HepG2 (cell line): ENCODE measurements at regions not wholly inside any gene's neighbourhood (a gene's known extent, or its start where the extent isn't known, plus 50 kb on each side); places are given as distances from the start of the nearest gene placed in this dataset.

Source experiments
- ATF1 ChIP-seq: IDR thresholded peaks from 2 replicates; pipeline ENCODE4 v1.6.1; 2016; ENCODE audit warnings: mild to moderate bottlenecking, control low read depth
- FOXK2 ChIP-seq: fragments of 450-650 bp; IDR thresholded peaks from 2 replicates; pipeline ENCODE4 v1.6.1; 2016
- GATAD2A ChIP-seq: IDR thresholded peaks from 2 replicates; pipeline ENCODE4 v1.6.1; 2016
- JUND ChIP-seq: sonication (generic); formaldehyde crosslinking; IDR thresholded peaks from 2 replicates; pipeline ENCODE4 v1.8.0; 2022; ENCODE audit warnings: mild to moderate bottlenecking, missing genetic modification reagents
- MEIS2 ChIP-seq: sonication (generic); formaldehyde crosslinking; IDR thresholded peaks from 2 replicates; pipeline ENCODE4 v1.9.0; 2021; ENCODE audit warnings: mild to moderate bottlenecking, missing genetic modification reagents
- MTF2 ChIP-seq: sonication (generic); formaldehyde crosslinking; IDR thresholded peaks from 2 replicates; pipeline ENCODE4 v1.5.0; 2020; ENCODE audit warnings: missing genetic modification reagents, borderline replicate concordance
- NR2F2 ChIP-seq: IDR thresholded peaks from 2 replicates; pipeline ENCODE4 v1.6.1; 2012; ENCODE audit warnings: low read depth, inconsistent platforms, borderline replicate concordance
- RCOR2 ChIP-seq: IDR thresholded peaks from 2 replicates; pipeline ENCODE4 v1.6.1; 2016; ENCODE audit warnings: missing biosample characterization, missing genetic modification reagents
- SKI ChIP-seq: fragments of 450-650 bp; IDR thresholded peaks from one replicate; pipeline ENCODE4 v1.6.1; 2018; ENCODE audit warnings: mild to moderate bottlenecking; ENCODE audit not compliant: partially characterized antibody
- SOX5 ChIP-seq: IDR thresholded peaks from 2 replicates; pipeline ENCODE4 v1.6.1; 2016; ENCODE audit warnings: borderline replicate concordance
- TCF7 ChIP-seq: sonication (generic); IDR thresholded peaks from 2 replicates; pipeline ENCODE4 v1.6.1; 2016; ENCODE audit warnings: antibody characterized with exemption, low read depth
- TSC22D2 ChIP-seq: sonication (generic); formaldehyde crosslinking; IDR thresholded peaks from 2 replicates; pipeline ENCODE4 v1.5.1; 2020; ENCODE audit warnings: missing genetic modification reagents, mild to moderate bottlenecking, borderline replicate concordance
- YEATS2 ChIP-seq: sonication (generic); formaldehyde crosslinking; IDR thresholded peaks from 2 replicates; pipeline ENCODE4 v1.4.0; 2020; ENCODE audit warnings: missing genetic modification reagents, borderline replicate concordance
- ZFYVE20 ChIP-seq: sonication (generic); formaldehyde crosslinking; IDR thresholded peaks from 2 replicates; pipeline ENCODE4 v1.8.0; 2023; ENCODE audit warnings: low read depth, mild to moderate bottlenecking, moderate library complexity, missing genetic modification reagents, borderline replicate concordance
- ZMYM2 ChIP-seq: sonication (generic); formaldehyde crosslinking; IDR thresholded peaks from 2 replicates; pipeline ENCODE4 v1.8.0; 2022; ENCODE audit warnings: mild to moderate bottlenecking, missing genetic modification reagents
- ZNF577 ChIP-seq: sonication (generic); formaldehyde crosslinking; IDR thresholded peaks from 2 replicates; pipeline ENCODE4 v1.4.0; 2020; ENCODE audit warnings: mild to moderate bottlenecking, low read depth, missing genetic modification reagents, borderline replicate concordance
- ZNF605 ChIP-seq: sonication (generic); formaldehyde crosslinking; IDR thresholded peaks from 2 replicates; pipeline ENCODE4 v1.8.0; 2022; ENCODE audit warnings: mild to moderate bottlenecking, missing genetic modification reagents
- ZNF652 ChIP-seq: IDR thresholded peaks from 2 replicates; pipeline ENCODE4 v1.6.1; 2016; ENCODE audit warnings: low read depth, borderline replicate concordance
- TF ChIP-seq, protein P1 (sequence below): IDR thresholded peaks from 2 replicates; pipeline ENCODE4 v1.6.1; 2016; ENCODE audit warnings: low read depth
- TF ChIP-seq, protein P2 (sequence below): sonication (generic); formaldehyde crosslinking; IDR thresholded peaks from 2 replicates; pipeline ENCODE4 v1.5.1; 2020; ENCODE audit warnings: missing genetic modification reagents, mild to moderate bottlenecking, borderline replicate concordance
- TF ChIP-seq, protein P3 (sequence below): IDR thresholded peaks from 2 replicates; pipeline ENCODE4 v1.6.1; 2016; ENCODE audit warnings: missing compliant biosample characterization, missing genetic modification reagents, borderline replicate concordance
- TF ChIP-seq, protein P4 (sequence below): sonication (generic); formaldehyde crosslinking; IDR thresholded peaks from 2 replicates; pipeline ENCODE4 v1.4.0; 2020; ENCODE audit warnings: missing genetic modification reagents

DNA sequence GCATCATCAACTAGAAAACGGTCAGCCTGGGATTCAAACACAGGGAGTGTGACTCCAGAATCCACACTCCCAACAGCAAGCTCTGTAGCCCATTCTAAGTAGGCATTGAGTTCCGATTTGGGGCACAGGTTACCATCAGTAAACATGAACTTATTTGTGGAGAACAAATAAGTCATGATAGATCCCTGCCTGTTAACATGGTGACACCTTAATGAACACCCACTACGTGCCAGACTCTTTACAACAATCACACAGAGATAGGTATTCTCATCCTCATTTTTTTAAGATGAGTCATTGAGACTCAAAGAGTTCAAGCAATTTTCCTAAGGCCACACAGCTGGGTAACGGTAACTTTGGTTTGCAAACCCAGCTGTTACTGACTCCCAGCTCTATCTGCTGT, 91.5 kb downstream of the LYZL2 start (continued):
- TF ChIP-seq, protein P1, sequence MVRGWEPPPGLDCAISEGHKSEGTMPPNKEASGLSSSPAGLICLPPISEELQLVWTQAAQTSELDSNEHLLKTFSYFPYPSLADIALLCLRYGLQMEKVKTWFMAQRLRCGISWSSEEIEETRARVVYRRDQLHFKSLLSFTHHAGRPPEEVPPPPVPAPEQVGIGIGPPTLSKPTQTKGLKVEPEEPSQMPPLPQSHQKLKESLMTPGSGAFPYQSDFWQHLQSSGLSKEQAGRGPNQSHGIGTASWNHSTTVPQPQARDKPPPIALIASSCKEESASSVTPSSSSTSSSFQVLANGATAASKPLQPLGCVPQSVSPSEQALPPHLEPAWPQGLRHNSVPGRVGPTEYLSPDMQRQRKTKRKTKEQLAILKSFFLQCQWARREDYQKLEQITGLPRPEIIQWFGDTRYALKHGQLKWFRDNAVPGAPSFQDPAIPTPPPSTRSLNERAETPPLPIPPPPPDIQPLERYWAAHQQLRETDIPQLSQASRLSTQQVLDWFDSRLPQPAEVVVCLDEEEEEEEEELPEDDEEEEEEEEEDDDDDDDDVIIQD: peak; percentile 68; the same call in 1 of the 2 replicates
- TF ChIP-seq, protein P2, sequence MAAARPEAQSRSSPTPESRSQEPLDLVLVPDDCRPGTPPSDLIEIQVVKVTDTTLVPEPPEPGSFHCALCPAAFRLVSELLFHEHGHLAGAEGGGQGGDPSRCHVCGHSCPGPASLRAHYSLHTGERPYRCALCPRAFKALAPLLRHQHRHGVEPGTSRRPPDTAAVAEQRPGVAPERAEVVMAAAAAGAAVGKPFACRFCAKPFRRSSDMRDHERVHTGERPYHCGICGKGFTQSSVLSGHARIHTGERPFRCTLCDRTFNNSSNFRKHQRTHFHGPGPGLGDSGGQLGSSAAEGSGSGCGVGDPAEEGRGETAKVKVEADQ: no peak
- TF ChIP-seq TSC22D2 (CRISPR knock-in tag) (no peak), ZNF577 (CRISPR knock-in tag) (no peak), ZNF605 (CRISPR knock-in tag) (no peak), FOXK2 (0 out of 2 replicates have a peak, but pooled peaks have one; percentile 14), YEATS2 (peak; percentile 57; the same call in 1 of the 2 replicates), MTF2 (CRISPR knock-in tag) (no peak), ZNF652 (peak; percentile 33; the same call in 1 of the 2 replicates), JUND (CRISPR knock-in tag) (peak; percentile 95), RCOR2 (peak; percentile 88), ZFYVE20 (no peak), SOX5 (CRISPR knock-in tag) (peak; percentile 85; the same call in 1 of the 2 replicates), MEIS2 (peak; percentile 87), NR2F2 (peak; percentile 75), ZMYM2 (CRISPR knock-in tag) (peak; percentile 80), TCF7 (peak; percentile 45), ATF1 (CRISPR knock-in tag) (0 out of 2 replicates have a peak, but pooled peaks have one; percentile 28), GATAD2A (CRISPR knock-in tag) (peak; percentile 85), SKI (peak; percentile 77)
- TF ChIP-seq, protein P3, sequence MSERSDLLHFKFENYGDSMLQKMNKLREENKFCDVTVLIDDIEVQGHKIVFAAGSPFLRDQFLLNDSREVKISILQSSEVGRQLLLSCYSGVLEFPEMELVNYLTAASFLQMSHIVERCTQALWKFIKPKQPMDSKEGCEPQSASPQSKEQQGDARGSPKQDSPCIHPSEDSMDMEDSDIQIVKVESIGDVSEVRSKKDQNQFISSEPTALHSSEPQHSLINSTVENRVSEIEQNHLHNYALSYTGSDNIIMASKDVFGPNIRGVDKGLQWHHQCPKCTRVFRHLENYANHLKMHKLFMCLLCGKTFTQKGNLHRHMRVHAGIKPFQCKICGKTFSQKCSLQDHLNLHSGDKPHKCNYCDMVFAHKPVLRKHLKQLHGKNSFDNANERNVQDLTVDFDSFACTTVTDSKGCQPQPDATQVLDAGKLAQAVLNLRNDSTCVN (CRISPR knock-in tag): peak; percentile 85
- TF ChIP-seq, protein P4, sequence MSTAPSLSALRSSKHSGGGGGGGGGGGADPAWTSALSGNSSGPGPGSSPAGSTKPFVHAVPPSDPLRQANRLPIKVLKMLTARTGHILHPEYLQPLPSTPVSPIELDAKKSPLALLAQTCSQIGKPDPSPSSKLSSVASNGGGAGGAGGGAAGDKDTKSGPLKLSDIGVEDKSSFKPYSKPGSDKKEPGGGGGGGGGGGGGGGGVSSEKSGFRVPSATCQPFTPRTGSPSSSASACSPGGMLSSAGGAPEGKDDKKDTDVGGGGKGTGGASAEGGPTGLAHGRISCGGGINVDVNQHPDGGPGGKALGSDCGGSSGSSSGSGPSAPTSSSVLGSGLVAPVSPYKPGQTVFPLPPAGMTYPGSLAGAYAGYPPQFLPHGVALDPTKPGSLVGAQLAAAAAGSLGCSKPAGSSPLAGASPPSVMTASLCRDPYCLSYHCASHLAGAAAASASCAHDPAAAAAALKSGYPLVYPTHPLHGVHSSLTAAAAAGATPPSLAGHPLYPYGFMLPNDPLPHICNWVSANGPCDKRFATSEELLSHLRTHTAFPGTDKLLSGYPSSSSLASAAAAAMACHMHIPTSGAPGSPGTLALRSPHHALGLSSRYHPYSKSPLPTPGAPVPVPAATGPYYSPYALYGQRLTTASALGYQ (CRISPR knock-in tag): 0 out of 2 replicates have a peak, but pooled peaks have one; percentile 28
